Panc1 (cell line): ENCODE measurements at regions not wholly inside any gene's neighbourhood (a gene's known extent, or its start where the extent isn't known, plus 50 kb on each side); places are given as distances from the start of the nearest gene placed in this dataset.

ENCODE experiments used
- REST ChIP-seq, 2 experiments: IDR thresholded peaks; 2 replicates each; pipeline ENCODE4 v1.6.1; 2011 to 2012; ENCODE audit warnings: low read depth in 2 of 2, control low read depth in 1 of 2, low read length in 1 of 2, mild to moderate bottlenecking in 1 of 2, moderate library complexity in 1 of 2; ENCODE audit not compliant: insufficient read depth in 1 of 2
- TF ChIP-seq, protein P1 (sequence below): fragments of 450-650 bp; IDR thresholded peaks from 2 replicates; pipeline ENCODE4 v1.5.1; 2017; ENCODE audit warnings: mild to moderate bottlenecking

DNA sequence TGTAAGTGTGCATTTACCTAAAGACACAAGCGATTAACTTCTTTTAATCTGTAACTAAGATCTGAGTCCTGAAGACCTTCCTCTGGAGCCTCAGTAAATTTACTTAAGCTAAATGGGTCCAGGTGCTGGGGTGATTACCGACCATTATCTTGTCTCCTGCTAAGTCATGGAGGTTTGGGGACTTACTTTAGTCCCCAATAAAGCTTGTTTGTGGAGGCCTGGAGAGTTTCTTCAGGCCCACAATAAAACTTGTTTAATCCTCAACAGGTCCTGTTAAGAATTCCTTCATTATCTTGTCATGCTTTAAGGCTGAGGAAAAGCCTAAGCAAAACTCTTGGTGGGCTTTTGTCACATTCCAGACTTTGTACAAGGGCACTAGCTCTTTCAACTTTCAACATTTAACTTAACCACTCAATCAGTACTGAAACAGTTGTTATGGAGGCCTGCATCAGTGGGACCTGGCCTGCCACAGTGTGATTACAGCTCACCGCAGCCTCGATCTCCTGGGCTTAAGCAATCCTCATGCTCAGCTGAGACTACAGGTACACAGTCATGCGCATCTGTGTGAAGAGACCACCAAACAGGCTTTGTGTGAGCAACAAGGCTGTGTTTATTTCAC, 84.0 kb downstream of the FMO4 start:
- TF ChIP-seq, protein P1, sequence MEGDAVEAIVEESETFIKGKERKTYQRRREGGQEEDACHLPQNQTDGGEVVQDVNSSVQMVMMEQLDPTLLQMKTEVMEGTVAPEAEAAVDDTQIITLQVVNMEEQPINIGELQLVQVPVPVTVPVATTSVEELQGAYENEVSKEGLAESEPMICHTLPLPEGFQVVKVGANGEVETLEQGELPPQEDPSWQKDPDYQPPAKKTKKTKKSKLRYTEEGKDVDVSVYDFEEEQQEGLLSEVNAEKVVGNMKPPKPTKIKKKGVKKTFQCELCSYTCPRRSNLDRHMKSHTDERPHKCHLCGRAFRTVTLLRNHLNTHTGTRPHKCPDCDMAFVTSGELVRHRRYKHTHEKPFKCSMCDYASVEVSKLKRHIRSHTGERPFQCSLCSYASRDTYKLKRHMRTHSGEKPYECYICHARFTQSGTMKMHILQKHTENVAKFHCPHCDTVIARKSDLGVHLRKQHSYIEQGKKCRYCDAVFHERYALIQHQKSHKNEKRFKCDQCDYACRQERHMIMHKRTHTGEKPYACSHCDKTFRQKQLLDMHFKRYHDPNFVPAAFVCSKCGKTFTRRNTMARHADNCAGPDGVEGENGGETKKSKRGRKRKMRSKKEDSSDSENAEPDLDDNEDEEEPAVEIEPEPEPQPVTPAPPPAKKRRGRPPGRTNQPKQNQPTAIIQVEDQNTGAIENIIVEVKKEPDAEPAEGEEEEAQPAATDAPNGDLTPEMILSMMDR = no peak
- TF ChIP-seq REST (IDR thresholded peaks at IDR 0.05; ENCODE audit: insufficient read depth in 1 of 2, low read depth in 2 of 2, low read length in 1 of 2) = no peak
